ENCODE measurements at regions not wholly inside any gene's neighbourhood (a gene's known extent, or its start where the extent isn't known, plus 50 kb on each side); places are given as distances from the start of the nearest gene placed in this dataset.

- no peak for TF ChIP-seq CTCF (IDR thresholded peaks at IDR 0.05)
- DNase-seq (no peak), ATAC-seq (no peak)
- intact Hi-C loops (cut with DNase I) = no loop called here
- WGBS, 3 donors = 26 to 59% (median 39%) methylated on average over 1 of the region's 1 CpG
- no peaks in the 10 kb centered on the region for H3K9me3 ChIP-seq
- no peaks in the 10 kb centered on the region for H3K27me3 ChIP-seq (ENCODE audit: insufficient read depth in 3 of 3, low read length in 2 of 3)
- no peak overlapping the region for H3K27ac ChIP-seq
- no peaks in the 10 kb centered on the region for H3K4me1 ChIP-seq
- H3K4me3 ChIP-seq = no peak overlapping the region
- H3K36me3 ChIP-seq (ENCODE audit: insufficient read depth in 1 of 2, low read depth in 1 of 2) = no peaks in the 10 kb centered on the region
Observed at GRCh38 chr14:39488600-39488999, 56.4 kb upstream of the FBXO33 start.

GRCh38 chr14:39483682-39484081 lies 51.4 kb upstream of the FBXO33 start:
- ATAC-seq (no peak), DNase-seq (no peak)
- 81 to 89% (median 82%) methylated on average over 1 of the region's 1 CpG for WGBS, 3 donors
- H3K4me3 ChIP-seq = no peak overlapping the region
- no peaks in the 10 kb centered on the region for H3K36me3 ChIP-seq (ENCODE audit: insufficient read depth in 1 of 2, low read depth in 1 of 2)
- intact Hi-C loops (cut with DNase I) = no loop called here
- H3K4me1 ChIP-seq = no peaks in the 10 kb centered on the region
- no peak for TF ChIP-seq CTCF (IDR thresholded peaks at IDR 0.05)
- no peaks in the 10 kb centered on the region for H3K27me3 ChIP-seq (ENCODE audit: insufficient read depth in 3 of 3, low read length in 2 of 3)
- no peak overlapping the region for H3K27ac ChIP-seq
- no peaks in the 10 kb centered on the region for H3K9me3 ChIP-seq
